IMR-90 (cell line): ENCODE measurements at regions not wholly inside any gene's neighbourhood (a gene's known extent, or its start where the extent isn't known, plus 50 kb on each side); places are given as distances from the start of the nearest gene placed in this dataset.

Experiments used
- ATAC-seq: fragments of 200-7000 bp; cut with Tn5 transposase; 2 replicates; pipeline ENCODE4 v1.9.1; 2020; ENCODE audit warnings: low read depth, mild to moderate bottlenecking, moderate library complexity
- BruUV-seq: library from RNA; stranded (reverse); fragments of 400-500 nt; replicated peaks from 2 replicates; lab custom pipeline; 2021; lab: Mats Ljungman, UMichigan
- CTCF ChIA-PET: fragments of 300-600 bp; formaldehyde crosslinking; extraction: SDS; loops from one replicate; lab custom pipeline; 2021; ENCODE audit warnings: antibody characterized with exemption; lab: Yijun Ruan, JAX
- POLR2A ChIA-PET: fragments of 300-600 bp; sonication (Branson Sonifier 250); formaldehyde crosslinking; loops from one replicate; lab custom pipeline; 2022; ENCODE audit warnings: antibody characterized with exemption; ENCODE audit not compliant: unreplicated experiment; lab: Charles Lee
- DNase-seq: peaks from one replicate; pipeline ENCODE4 v3.0.0; 2013
- H2AFZ ChIP-seq: replicated peaks from 2 replicates; pipeline ENCODE3; 2013; ENCODE audit warnings: low read length, mild to moderate bottlenecking; ENCODE audit not compliant: poor library complexity
- H2AK5ac ChIP-seq: 2 replicates; pipeline ENCODE4 v1.6.1; 2013; ENCODE audit warnings: low read depth, low read length, inconsistent platforms
- H2AK9ac ChIP-seq: replicated peaks from 2 replicates; pipeline ENCODE3; 2013; ENCODE audit warnings: mild to moderate bottlenecking, low read depth, low read length, moderate library complexity; ENCODE audit not compliant: poor library complexity
- H2BK120ac ChIP-seq: 2 replicates; pipeline ENCODE4 v1.6.1; 2013; ENCODE audit warnings: low read depth, low read length, inconsistent platforms
- H2BK15ac ChIP-seq: 3 replicates; pipeline ENCODE4 v1.6.1; 2013; ENCODE audit warnings: low read depth, low read length, inconsistent platforms
- H2BK20ac ChIP-seq: 2 replicates; pipeline ENCODE4 v1.6.1; 2013; ENCODE audit warnings: low read depth, mild to moderate bottlenecking, inconsistent platforms, low read length, moderate library complexity
- H2BK5ac ChIP-seq: 2 replicates; pipeline ENCODE4 v1.6.1; 2013; ENCODE audit warnings: mild to moderate bottlenecking, low read depth, low read length, inconsistent platforms; ENCODE audit not compliant: poor library complexity, severe bottlenecking
- H3K14ac ChIP-seq: replicated peaks from 2 replicates; pipeline ENCODE4 v1.6.1; 2013; ENCODE audit warnings: low read depth, low read length, inconsistent platforms
- H3K18ac ChIP-seq: 2 replicates; pipeline ENCODE4 v1.6.1; 2013; ENCODE audit warnings: low read depth, low read length, control low read depth
- H3K23ac ChIP-seq: 2 replicates; pipeline ENCODE4 v1.6.1; 2013; ENCODE audit warnings: low read depth, low read length, inconsistent platforms
- H3K27ac ChIP-seq: 2 replicates; pipeline ENCODE4 v1.5.1; 2013; ENCODE audit warnings: mild to moderate bottlenecking, control low read depth, low read length; ENCODE audit not compliant: insufficient read depth
- H3K27me3 ChIP-seq: 2 replicates; pipeline ENCODE4 v1.6.1; 2013; ENCODE audit warnings: low read length; ENCODE audit not compliant: control insufficient read depth, insufficient read depth
- H3K36me3 ChIP-seq: 2 replicates; pipeline ENCODE4 v1.6.1; 2013; ENCODE audit warnings: low read length, mixed read lengths; ENCODE audit not compliant: control insufficient read depth, insufficient read depth
- H3K4ac ChIP-seq: 2 replicates; pipeline ENCODE4 v1.6.1; 2013; ENCODE audit warnings: low read depth, low read length, inconsistent platforms
- H3K4me1 ChIP-seq: 2 replicates; pipeline ENCODE4 v1.6.1; 2013; ENCODE audit warnings: low read length, mixed read lengths; ENCODE audit not compliant: control insufficient read depth, insufficient read depth
- H3K4me2 ChIP-seq: 2 replicates; pipeline ENCODE4 v1.6.1; 2013; ENCODE audit warnings: low read depth, mild to moderate bottlenecking, control low read depth, low read length, moderate library complexity
- H3K4me3 ChIP-seq: 2 replicates; pipeline ENCODE4 v1.5.1; 2013; ENCODE audit warnings: low read depth, mild to moderate bottlenecking, control low read depth, low read length, moderate library complexity; ENCODE audit not compliant: insufficient read depth
- H3K56ac ChIP-seq: 2 replicates; pipeline ENCODE4 v1.6.1; 2013; ENCODE audit warnings: low read length, inconsistent platforms; ENCODE audit not compliant: insufficient read depth; ENCODE audit errors: extremely low read depth
- H3K79me1 ChIP-seq, 2 experiments: 2 replicates each; pipeline ENCODE4 v1.6.1; 2013; ENCODE audit warnings: low read length in 2 of 2, inconsistent platforms in 1 of 2, low read depth in 1 of 2
- H3K9ac ChIP-seq: 2 replicates; pipeline ENCODE4 v1.6.1; 2013; ENCODE audit warnings: low read depth, low read length, control low read depth
- H3K9me1 ChIP-seq: 2 replicates; pipeline ENCODE4 v1.6.1; 2013; ENCODE audit warnings: low read length, inconsistent platforms; ENCODE audit not compliant: insufficient read depth
- H3K9me3 ChIP-seq: 2 replicates; pipeline ENCODE4 v1.6.1; 2013; ENCODE audit warnings: low read length; ENCODE audit not compliant: control insufficient read depth, insufficient read depth
- H4K20me1 ChIP-seq: 2 replicates; pipeline ENCODE4 v1.6.1; 2013; ENCODE audit warnings: low read length, inconsistent platforms; ENCODE audit not compliant: insufficient read depth
- H4K5ac ChIP-seq: 2 replicates; pipeline ENCODE4 v1.6.1; 2013; ENCODE audit warnings: mild to moderate bottlenecking, low read depth, low read length, control low read depth
- H4K8ac ChIP-seq, 2 experiments: 2 replicates each; pipeline ENCODE4 v1.6.1; 2013; ENCODE audit warnings: low read depth in 2 of 2, low read length in 2 of 2, control low read depth in 1 of 2, inconsistent platforms in 1 of 2
- H4K91ac ChIP-seq: 2 replicates; pipeline ENCODE4 v1.6.1; 2013; ENCODE audit warnings: low read depth, low read length, inconsistent platforms; ENCODE audit not compliant: insufficient read depth
- BHLHE40 ChIP-seq: fragments of 150-350 bp; IDR thresholded peaks from 2 replicates; pipeline ENCODE4 v1.6.1; 2016; ENCODE audit warnings: mild to moderate bottlenecking, low read depth, low read length
- CEBPB ChIP-seq: IDR thresholded peaks from 2 replicates; pipeline ENCODE4 v1.6.1; 2012; ENCODE audit warnings: low read depth, low read length, improper control_type of control experiment
- MAZ ChIP-seq: IDR thresholded peaks from 2 replicates; pipeline ENCODE4 v1.6.1; 2012; ENCODE audit warnings: low read depth, mild to moderate bottlenecking, low read length, improper control_type of control experiment, moderate library complexity, borderline replicate concordance
- MXI1 ChIP-seq: IDR thresholded peaks from 2 replicates; pipeline ENCODE4 v1.6.1; 2012; ENCODE audit warnings: low read depth, mild to moderate bottlenecking, low read length, moderate library complexity, borderline replicate concordance
- NFE2L2 ChIP-seq: fragments of 150-350 bp; IDR thresholded peaks from 2 replicates; pipeline ENCODE4 v1.6.1; 2016; ENCODE audit warnings: low read depth, mild to moderate bottlenecking, low read length
- RAD21 ChIP-seq: IDR thresholded peaks from 2 replicates; pipeline ENCODE4 v1.6.1; 2012; ENCODE audit warnings: low read length, improper control_type of control experiment
- WGBS, 2 experiments: methylation state at CpG; one replicate each; pipeline versions ENCODE4 v1.1.5 to v1.1.7; 2013; ENCODE audit warnings: missing lambda C conversion rate in 2 of 2; ENCODE audit not compliant: insufficient read length in 1 of 2; ENCODE audit errors: extremely low coverage in 2 of 2; 5-methylcytosine and 5-hydroxymethylcytosine counted together
- dilution Hi-C: fragments of 300-500 bp; cut with HindIII; formaldehyde crosslinking; loops from one replicate; pipeline ENCODE4 v1.14.3; 2018; ENCODE audit warnings: low sequenced_read_pairs; ENCODE audit not compliant: unreplicated experiment
- in situ Hi-C: fragments of 300-500 bp; cut with MboI; formaldehyde crosslinking; loops from 3 replicates; pipeline ENCODE4 v1.14.3; 2019; ENCODE audit warnings: low sequenced_read_pairs, inconsistent platforms, mixed read lengths
- intact Hi-C: fragments of 100-400 bp; cut with micrococcal nuclease; formaldehyde crosslinking; loops from 2 replicates; pipeline ENCODE4 v1.10.0; 2022
- TF ChIP-seq, protein P1 (sequence below): fragments of 150-350 bp; IDR thresholded peaks from 2 replicates; pipeline ENCODE4 v1.6.1; 2016; ENCODE audit warnings: low read depth, mild to moderate bottlenecking, low read length, moderate library complexity, borderline replicate concordance
- TF ChIP-seq, protein P2 (sequence below): fragments of 150-350 bp; IDR thresholded peaks from 2 replicates; pipeline ENCODE4 v1.6.1; 2017; ENCODE audit warnings: mild to moderate bottlenecking, antibody characterized with exemption, low read length, low read depth

- Histone ChIP-seq H4K5ac (no peak overlapping the region), H3K18ac (no peak overlapping the region), H3K79me1 (no peaks in the 10 kb centered on the region), H2BK15ac (no peak overlapping the region), H3K9ac (no peak overlapping the region), H3K4ac (no peak overlapping the region), H3K23ac (no peak overlapping the region), H2BK5ac (no peak overlapping the region), H2AK9ac (no peak overlapping the region), H4K8ac (no peak overlapping the region), H3K14ac (no peak overlapping the region), H2BK120ac (no peak overlapping the region), H3K56ac (no peak overlapping the region), H3K27ac (no peak overlapping the region), H2AK5ac (no peak overlapping the region), H2BK20ac (no peak overlapping the region), H3K27me3 (no peaks in the 10 kb centered on the region), H3K36me3 (no peaks in the 10 kb centered on the region), H3K4me1 (no peaks in the 10 kb centered on the region), H3K9me3 (peaks cover 30% of the 10 kb centered on the region), H4K20me1 (no peaks in the 10 kb centered on the region), H3K9me1 (no peaks in the 10 kb centered on the region), H2AFZ (no peak overlapping the region), H4K91ac (no peak overlapping the region), H3K4me3 (no peak overlapping the region), H3K4me2 (no peak overlapping the region)
- ATAC-seq (no peak), DNase-seq (no peak)
- TF ChIP-seq MAZ, result no peak
- no peak for TF ChIP-seq RAD21
- TF ChIP-seq MXI1, result no peak
- TF ChIP-seq, protein P1, sequence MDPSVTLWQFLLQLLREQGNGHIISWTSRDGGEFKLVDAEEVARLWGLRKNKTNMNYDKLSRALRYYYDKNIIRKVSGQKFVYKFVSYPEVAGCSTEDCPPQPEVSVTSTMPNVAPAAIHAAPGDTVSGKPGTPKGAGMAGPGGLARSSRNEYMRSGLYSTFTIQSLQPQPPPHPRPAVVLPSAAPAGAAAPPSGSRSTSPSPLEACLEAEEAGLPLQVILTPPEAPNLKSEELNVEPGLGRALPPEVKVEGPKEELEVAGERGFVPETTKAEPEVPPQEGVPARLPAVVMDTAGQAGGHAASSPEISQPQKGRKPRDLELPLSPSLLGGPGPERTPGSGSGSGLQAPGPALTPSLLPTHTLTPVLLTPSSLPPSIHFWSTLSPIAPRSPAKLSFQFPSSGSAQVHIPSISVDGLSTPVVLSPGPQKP, result no peak
- TF ChIP-seq, protein P2, sequence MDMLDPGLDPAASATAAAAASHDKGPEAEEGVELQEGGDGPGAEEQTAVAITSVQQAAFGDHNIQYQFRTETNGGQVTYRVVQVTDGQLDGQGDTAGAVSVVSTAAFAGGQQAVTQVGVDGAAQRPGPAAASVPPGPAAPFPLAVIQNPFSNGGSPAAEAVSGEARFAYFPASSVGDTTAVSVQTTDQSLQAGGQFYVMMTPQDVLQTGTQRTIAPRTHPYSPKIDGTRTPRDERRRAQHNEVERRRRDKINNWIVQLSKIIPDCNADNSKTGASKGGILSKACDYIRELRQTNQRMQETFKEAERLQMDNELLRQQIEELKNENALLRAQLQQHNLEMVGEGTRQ, result no peak
- no peak for TF ChIP-seq CEBPB
- TF ChIP-seq NFE2L2, result no peak
- no peak for TF ChIP-seq BHLHE40
- intact Hi-C loops, result no loop called here
- WGBS, 2 experiments, result 50% methylated on average over 2 of the region's 8 CpGs; no CpG with 5 or more reads in 1 of the 2 experiments
- ChIA-PET POLR2A (no interaction called here), CTCF (no interaction called here)
- in situ Hi-C loops, result no loop called here
- BruUV-seq, result no TSS peak
- dilution Hi-C loops, result no loop called here
These were observed 1146.0 kb downstream of the UQCRFS1 start for GRCh38 chr19:28066988-28067387.
